HL-60 (cell line): ENCODE measurements at regions not wholly inside any gene's neighbourhood (a gene's known extent, or its start where the extent isn't known, plus 50 kb on each side); places are given as distances from the start of the nearest gene placed in this dataset.

Experiments used
- GABPA ChIP-seq: IDR thresholded peaks from 2 replicates; pipeline ENCODE4 v1.6.1; 2012; ENCODE audit warnings: low read depth
- POLR2AphosphoS5 ChIP-seq: IDR thresholded peaks from 2 replicates; pipeline ENCODE4 v1.6.1; 2012; ENCODE audit warnings: low read depth
- SPI1 ChIP-seq: IDR thresholded peaks from 2 replicates; pipeline ENCODE4 v1.6.1; 2012; ENCODE audit warnings: low read depth, mild to moderate bottlenecking, borderline replicate concordance
- TF ChIP-seq, protein P1 (sequence below): IDR thresholded peaks from one replicate; pipeline ENCODE4 v1.5.1; 2011; ENCODE audit warnings: low read length, control low read depth, inconsistent platforms; ENCODE audit not compliant: insufficient read depth
- TF ChIP-seq, protein P2 (sequence below): IDR thresholded peaks from 2 replicates; pipeline ENCODE4 v1.6.1; 2012; ENCODE audit warnings: low read depth; ENCODE audit not compliant: insufficient replicate concordance

DNA sequence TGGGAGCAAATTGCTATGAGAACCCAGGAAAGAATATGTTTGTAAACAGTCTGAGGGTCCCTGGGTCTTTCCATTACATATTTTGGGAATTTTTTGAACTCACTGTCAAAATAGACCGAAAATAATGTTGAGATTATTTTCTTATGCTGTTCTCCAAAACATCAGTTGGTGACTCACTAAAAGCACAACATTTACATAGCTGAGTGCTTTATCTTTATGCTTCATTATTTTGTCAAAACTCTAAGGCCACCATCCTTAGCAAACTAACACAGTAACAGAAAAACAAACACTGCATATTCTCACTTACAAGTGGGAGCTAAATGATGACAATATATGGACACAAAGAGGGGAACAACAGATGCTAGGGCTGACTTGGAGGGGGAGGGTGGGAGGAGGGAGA, 459.3 kb downstream of the ADGRL2 start:
- TF ChIP-seq, protein P1, sequence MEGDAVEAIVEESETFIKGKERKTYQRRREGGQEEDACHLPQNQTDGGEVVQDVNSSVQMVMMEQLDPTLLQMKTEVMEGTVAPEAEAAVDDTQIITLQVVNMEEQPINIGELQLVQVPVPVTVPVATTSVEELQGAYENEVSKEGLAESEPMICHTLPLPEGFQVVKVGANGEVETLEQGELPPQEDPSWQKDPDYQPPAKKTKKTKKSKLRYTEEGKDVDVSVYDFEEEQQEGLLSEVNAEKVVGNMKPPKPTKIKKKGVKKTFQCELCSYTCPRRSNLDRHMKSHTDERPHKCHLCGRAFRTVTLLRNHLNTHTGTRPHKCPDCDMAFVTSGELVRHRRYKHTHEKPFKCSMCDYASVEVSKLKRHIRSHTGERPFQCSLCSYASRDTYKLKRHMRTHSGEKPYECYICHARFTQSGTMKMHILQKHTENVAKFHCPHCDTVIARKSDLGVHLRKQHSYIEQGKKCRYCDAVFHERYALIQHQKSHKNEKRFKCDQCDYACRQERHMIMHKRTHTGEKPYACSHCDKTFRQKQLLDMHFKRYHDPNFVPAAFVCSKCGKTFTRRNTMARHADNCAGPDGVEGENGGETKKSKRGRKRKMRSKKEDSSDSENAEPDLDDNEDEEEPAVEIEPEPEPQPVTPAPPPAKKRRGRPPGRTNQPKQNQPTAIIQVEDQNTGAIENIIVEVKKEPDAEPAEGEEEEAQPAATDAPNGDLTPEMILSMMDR: no peak
- TF ChIP-seq POLR2AphosphoS5: no peak
- TF ChIP-seq, protein P2, sequence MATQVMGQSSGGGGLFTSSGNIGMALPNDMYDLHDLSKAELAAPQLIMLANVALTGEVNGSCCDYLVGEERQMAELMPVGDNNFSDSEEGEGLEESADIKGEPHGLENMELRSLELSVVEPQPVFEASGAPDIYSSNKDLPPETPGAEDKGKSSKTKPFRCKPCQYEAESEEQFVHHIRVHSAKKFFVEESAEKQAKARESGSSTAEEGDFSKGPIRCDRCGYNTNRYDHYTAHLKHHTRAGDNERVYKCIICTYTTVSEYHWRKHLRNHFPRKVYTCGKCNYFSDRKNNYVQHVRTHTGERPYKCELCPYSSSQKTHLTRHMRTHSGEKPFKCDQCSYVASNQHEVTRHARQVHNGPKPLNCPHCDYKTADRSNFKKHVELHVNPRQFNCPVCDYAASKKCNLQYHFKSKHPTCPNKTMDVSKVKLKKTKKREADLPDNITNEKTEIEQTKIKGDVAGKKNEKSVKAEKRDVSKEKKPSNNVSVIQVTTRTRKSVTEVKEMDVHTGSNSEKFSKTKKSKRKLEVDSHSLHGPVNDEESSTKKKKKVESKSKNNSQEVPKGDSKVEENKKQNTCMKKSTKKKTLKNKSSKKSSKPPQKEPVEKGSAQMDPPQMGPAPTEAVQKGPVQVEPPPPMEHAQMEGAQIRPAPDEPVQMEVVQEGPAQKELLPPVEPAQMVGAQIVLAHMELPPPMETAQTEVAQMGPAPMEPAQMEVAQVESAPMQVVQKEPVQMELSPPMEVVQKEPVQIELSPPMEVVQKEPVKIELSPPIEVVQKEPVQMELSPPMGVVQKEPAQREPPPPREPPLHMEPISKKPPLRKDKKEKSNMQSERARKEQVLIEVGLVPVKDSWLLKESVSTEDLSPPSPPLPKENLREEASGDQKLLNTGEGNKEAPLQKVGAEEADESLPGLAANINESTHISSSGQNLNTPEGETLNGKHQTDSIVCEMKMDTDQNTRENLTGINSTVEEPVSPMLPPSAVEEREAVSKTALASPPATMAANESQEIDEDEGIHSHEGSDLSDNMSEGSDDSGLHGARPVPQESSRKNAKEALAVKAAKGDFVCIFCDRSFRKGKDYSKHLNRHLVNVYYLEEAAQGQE: no peak
- no peak for TF ChIP-seq GABPA
- TF ChIP-seq SPI1: no peak
